ENCODE measurements at regions not wholly inside any gene's neighbourhood (a gene's known extent, or its start where the extent isn't known, plus 50 kb on each side); places are given as distances from the start of the nearest gene placed in this dataset.

- no peak for DNase-seq
- intact Hi-C loops (cut with DNase I; ENCODE audit: low total_unique reads), result no loop called here
- no peak overlapping the region for H3K27ac ChIP-seq
- H3K9me3 ChIP-seq, result no peaks in the 10 kb centered on the region
- H3K27me3 ChIP-seq, result no peaks in the 10 kb centered on the region
- H3K4me3 ChIP-seq, result no peak overlapping the region
- no peaks in the 10 kb centered on the region for H3K36me3 ChIP-seq
- TF ChIP-seq CTCF (IDR thresholded peaks at IDR 0.05), result no peak
- no peaks in the 10 kb centered on the region for H3K4me1 ChIP-seq
Observed at GRCh38 chr2:12964904-12965539, 248.3 kb downstream of the TRIB2 start.

GRCh38 chr2:12965540-12966269, 249.0 kb downstream of the TRIB2 start:
- H3K27me3 ChIP-seq, result no peaks in the 10 kb centered on the region
- intact Hi-C loops (cut with DNase I; ENCODE audit: low total_unique reads), result no loop called here
- no peak for DNase-seq
- no peaks in the 10 kb centered on the region for H3K36me3 ChIP-seq
- H3K4me1 ChIP-seq, result no peaks in the 10 kb centered on the region
- H3K27ac ChIP-seq, result no peak overlapping the region
- TF ChIP-seq CTCF (IDR thresholded peaks at IDR 0.05), result no peak
- no peaks in the 10 kb centered on the region for H3K9me3 ChIP-seq
- no peak overlapping the region for H3K4me3 ChIP-seq

GRCh38 chr2:12967804-12968203, 251.1 kb downstream of the TRIB2 start:
- intact Hi-C loops (cut with DNase I; ENCODE audit: low total_unique reads), result no loop called here

GRCh38 chr2:12968399-12968798, 251.7 kb downstream of the TRIB2 start:
- H3K27me3 ChIP-seq, result peaks cover 0 to 2% of the 10 kb centered on the region in 2 donors
- H3K9me3 ChIP-seq, result no peaks in the 10 kb centered on the region
- no peaks in the 10 kb centered on the region for H3K4me1 ChIP-seq
- no peak for TF ChIP-seq CTCF (IDR thresholded peaks at IDR 0.05)
- no peaks in the 10 kb centered on the region for H3K36me3 ChIP-seq
- H3K27ac ChIP-seq, result no peak overlapping the region
- H3K4me3 ChIP-seq, result no peak overlapping the region
- DNase-seq, result no peak
- intact Hi-C loops (cut with DNase I; ENCODE audit: low total_unique reads), result no loop called here

More at GRCh38 chr2:12967804-12968203, 251.1 kb downstream of the TRIB2 start:
- Histone ChIP-seq H3K27me3 (no peaks in the 10 kb centered on the region), H3K36me3 (no peaks in the 10 kb centered on the region), H3K4me1 (no peaks in the 10 kb centered on the region), H3K9me3 (no peaks in the 10 kb centered on the region), H3K4me3 (no peak overlapping the region), H3K27ac (no peak overlapping the region)
- DNase-seq, result no peak
- no peak for TF ChIP-seq CTCF (IDR thresholded peaks at IDR 0.05)

GRCh38 chr2:12970861-12971260, 254.1 kb downstream of the TRIB2 start:
- Histone ChIP-seq H3K4me3 (no peak overlapping the region), H3K9me3 (no peaks in the 10 kb centered on the region), H3K27me3 (peaks cover 0 to 2% of the 10 kb centered on the region in 2 donors), H3K27ac (no peak overlapping the region), H3K36me3 (no peaks in the 10 kb centered on the region), H3K4me1 (no peaks in the 10 kb centered on the region)
- DNase-seq, result no peak
- intact Hi-C loops (cut with DNase I; ENCODE audit: low total_unique reads), result no loop called here
- no peak for TF ChIP-seq CTCF (IDR thresholded peaks at IDR 0.05)

Measured in tibial artery (tissue), 4 donors.